Lower lobe of right lung (tissue), 2 donors: ENCODE measurements at regions not wholly inside any gene's neighbourhood (a gene's known extent, or its start where the extent isn't known, plus 50 kb on each side); places are given as distances from the start of the nearest gene placed in this dataset.

Experiments used
- ATAC-seq, 2 donors: fragments of 200-7000 bp; cut with Tn5 transposase; one replicate each; pipeline ENCODE4 v1.9.1; 2020 to 2022; ENCODE audit warnings: mild to moderate bottlenecking in 2 of 2, moderate library complexity in 2 of 2
- DNase-seq: peaks from one replicate; pipeline ENCODE4 v3.0.0-alpha.2; 2020
- H3K27ac ChIP-seq: fragments of 200-600 bp; one replicate; pipeline ENCODE4 v1.8.0; 2022
- H3K27me3 ChIP-seq: fragments of 200-600 bp; one replicate; pipeline ENCODE4 v1.8.0; 2022; ENCODE audit warnings: low read depth
- H3K36me3 ChIP-seq: fragments of 200-600 bp; one replicate; pipeline ENCODE4 v1.8.0; 2022; ENCODE audit warnings: mild to moderate bottlenecking
- H3K4me1 ChIP-seq: fragments of 200-600 bp; one replicate; pipeline ENCODE4 v1.8.0; 2022
- H3K4me3 ChIP-seq: fragments of 200-600 bp; one replicate; pipeline ENCODE4 v1.8.0; 2022; ENCODE audit warnings: mild to moderate bottlenecking
- H3K9me3 ChIP-seq: fragments of 200-600 bp; one replicate; pipeline ENCODE4 v1.8.0; 2022
- CTCF ChIP-seq: fragments of 200-600 bp; IDR thresholded peaks from one replicate; pipeline ENCODE4 v1.8.0; 2022; ENCODE audit warnings: antibody characterized with exemption, mild to moderate bottlenecking
- intact Hi-C: fragments of 100-400 bp; cut with DNase I; formaldehyde crosslinking; loops from one replicate; pipeline ENCODE4 v1.11.0; 2022
- donor health status: DM: no; HTN: yes; CAD: no; lungs with severe emphysema.

- no peak for DNase-seq
- H3K4me1 ChIP-seq: no peaks in the 10 kb centered on the region
- no peaks in the 10 kb centered on the region for H3K9me3 ChIP-seq
- no peaks in the 10 kb centered on the region for H3K27me3 ChIP-seq
- no peak overlapping the region for H3K4me3 ChIP-seq
- H3K27ac ChIP-seq: no peak overlapping the region
- TF ChIP-seq CTCF: no peak
- ATAC-seq: no peak
- intact Hi-C loops: no loop called here
- H3K36me3 ChIP-seq: no peaks in the 10 kb centered on the region
Observed at GRCh38 chr21:20373031-20373430, 625.2 kb upstream of the NCAM2 start.

- Histone ChIP-seq H3K4me3 (no peak overlapping the region), H3K4me1 (no peaks in the 10 kb centered on the region)
- intact Hi-C loops: no loop called here
Observed at GRCh38 chr21:20377250-20377649, 621.0 kb upstream of the NCAM2 start.

GRCh38 chr21:20388400-20388799 lies 609.8 kb upstream of the NCAM2 start:
- H3K9me3 ChIP-seq: peaks cover 3% of the 10 kb centered on the region
- H3K4me3 ChIP-seq: no peak overlapping the region
- TF ChIP-seq CTCF: no peak
- no peaks in the 10 kb centered on the region for H3K36me3 ChIP-seq
- no peaks in the 10 kb centered on the region for H3K27me3 ChIP-seq
- intact Hi-C loops: no loop called here
- DNase-seq (no peak), ATAC-seq (no peak)
- H3K27ac ChIP-seq: no peak overlapping the region
- H3K4me1 ChIP-seq: no peaks in the 10 kb centered on the region

More at GRCh38 chr21:20377250-20377649, 621.0 kb upstream of the NCAM2 start:
- peak in 1 of 2 donors; percentile 49 for ATAC-seq
- Histone ChIP-seq H3K27ac (no peak overlapping the region), H3K9me3 (no peaks in the 10 kb centered on the region), H3K27me3 (no peaks in the 10 kb centered on the region), H3K36me3 (no peaks in the 10 kb centered on the region)
- no peak for TF ChIP-seq CTCF
- no peak for DNase-seq

- DNase-seq (no peak), ATAC-seq (peak in 1 of 2 donors; percentile 19)
- no peaks in the 10 kb centered on the region for H3K4me1 ChIP-seq
- TF ChIP-seq CTCF: no peak
- no peak overlapping the region for H3K4me3 ChIP-seq
- H3K36me3 ChIP-seq: no peaks in the 10 kb centered on the region
- H3K27me3 ChIP-seq: no peaks in the 10 kb centered on the region
- no peaks in the 10 kb centered on the region for H3K9me3 ChIP-seq
- intact Hi-C loops: no loop called here
- H3K27ac ChIP-seq: no peak overlapping the region
Observed at GRCh38 chr21:20396798-20397197, 601.4 kb upstream of the NCAM2 start.

- ATAC-seq (no peak), DNase-seq (no peak)
- Histone ChIP-seq H3K4me1 (no peaks in the 10 kb centered on the region), H3K4me3 (no peak overlapping the region), H3K27me3 (no peaks in the 10 kb centered on the region), H3K27ac (no peak overlapping the region), H3K9me3 (no peaks in the 10 kb centered on the region), H3K36me3 (no peaks in the 10 kb centered on the region)
- TF ChIP-seq CTCF: no peak
- intact Hi-C loops: no loop called here
Observed at GRCh38 chr21:20404915-20405314, 593.3 kb upstream of the NCAM2 start.

- no peak overlapping the region for H3K27ac ChIP-seq
- H3K9me3 ChIP-seq: peaks cover 6% of the 10 kb centered on the region
- H3K36me3 ChIP-seq: no peaks in the 10 kb centered on the region
- intact Hi-C loops: no loop called here
- no peak for TF ChIP-seq CTCF
- DNase-seq (no peak), ATAC-seq (no peak)
- no peaks in the 10 kb centered on the region for H3K27me3 ChIP-seq
- no peaks in the 10 kb centered on the region for H3K4me1 ChIP-seq
- no peak overlapping the region for H3K4me3 ChIP-seq
Observed at GRCh38 chr21:20418353-20418752, 579.9 kb upstream of the NCAM2 start.
